ENCODE measurements at regions not wholly inside any gene's neighbourhood (a gene's known extent, or its start where the extent isn't known, plus 50 kb on each side); places are given as distances from the start of the nearest gene placed in this dataset.
"Not testable (repeated sequence)": the region's sequence is repeated elsewhere in the genome, so short reads cannot be mapped to it uniquely, and the experiment has no call there.

GRCh38 chr5:159496773-159497172 lies 166.5 kb upstream of the IL12B start:
- no peak for TF ChIP-seq CTCF (IDR thresholded peaks at IDR 0.05; ENCODE audit: control insufficient read depth, insufficient read depth, low read depth, low read length, missing control alignments)
- DNase-seq (ENCODE audit: low read depth): no peak
- no peak overlapping the region for H3K4me3 ChIP-seq (ENCODE audit: control insufficient read depth, low read depth, low read length)

GRCh38 chr5:159497221-159497620 lies 166.9 kb upstream of the IL12B start:
- H3K4me3 ChIP-seq (ENCODE audit: control insufficient read depth, low read depth, low read length): no peak overlapping the region
- TF ChIP-seq CTCF (IDR thresholded peaks at IDR 0.05; ENCODE audit: control insufficient read depth, insufficient read depth, low read depth, low read length, missing control alignments): no peak
- no peak for DNase-seq (ENCODE audit: low read depth)

DNA sequence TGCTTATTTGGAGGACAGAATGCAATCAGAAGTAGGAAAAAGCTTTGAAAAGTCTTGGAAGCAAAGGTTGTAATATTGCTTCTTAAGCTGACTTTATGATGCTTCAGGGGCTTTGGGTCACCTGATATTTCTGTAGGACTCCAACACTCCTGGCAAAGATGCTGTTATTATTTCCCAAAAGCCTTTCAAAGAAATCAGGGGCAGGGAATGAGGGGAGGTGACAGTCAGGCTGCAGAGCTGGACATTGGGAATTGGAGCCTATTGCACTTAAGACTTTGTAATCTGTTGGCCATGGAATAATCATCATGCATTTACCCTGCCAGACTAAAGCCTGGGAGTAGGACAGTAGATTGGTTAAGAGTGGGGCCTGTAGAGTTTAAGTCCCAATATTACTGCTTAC lies 168.3 kb upstream of the IL12B start:
- DNase-seq (ENCODE audit: low read depth): no peak
- H3K4me3 ChIP-seq (ENCODE audit: control insufficient read depth, low read depth, low read length): no peak overlapping the region
- TF ChIP-seq CTCF (IDR thresholded peaks at IDR 0.05; ENCODE audit: control insufficient read depth, insufficient read depth, low read depth, low read length, missing control alignments): no peak

GRCh38 chr5:159502116-159502515 lies 171.8 kb upstream of the IL12B start:
- H3K4me3 ChIP-seq (ENCODE audit: control insufficient read depth, low read depth, low read length); DNase-seq (ENCODE audit: low read depth): not testable (repeated sequence)

GRCh38 chr5:159503236-159503635 lies 172.9 kb upstream of the IL12B start:
- TF ChIP-seq CTCF (IDR thresholded peaks at IDR 0.05; ENCODE audit: control insufficient read depth, insufficient read depth, low read depth, low read length, missing control alignments): no peak
- H3K4me3 ChIP-seq (ENCODE audit: control insufficient read depth, low read depth, low read length): no peak overlapping the region
- no peak for DNase-seq (ENCODE audit: low read depth)

DNA sequence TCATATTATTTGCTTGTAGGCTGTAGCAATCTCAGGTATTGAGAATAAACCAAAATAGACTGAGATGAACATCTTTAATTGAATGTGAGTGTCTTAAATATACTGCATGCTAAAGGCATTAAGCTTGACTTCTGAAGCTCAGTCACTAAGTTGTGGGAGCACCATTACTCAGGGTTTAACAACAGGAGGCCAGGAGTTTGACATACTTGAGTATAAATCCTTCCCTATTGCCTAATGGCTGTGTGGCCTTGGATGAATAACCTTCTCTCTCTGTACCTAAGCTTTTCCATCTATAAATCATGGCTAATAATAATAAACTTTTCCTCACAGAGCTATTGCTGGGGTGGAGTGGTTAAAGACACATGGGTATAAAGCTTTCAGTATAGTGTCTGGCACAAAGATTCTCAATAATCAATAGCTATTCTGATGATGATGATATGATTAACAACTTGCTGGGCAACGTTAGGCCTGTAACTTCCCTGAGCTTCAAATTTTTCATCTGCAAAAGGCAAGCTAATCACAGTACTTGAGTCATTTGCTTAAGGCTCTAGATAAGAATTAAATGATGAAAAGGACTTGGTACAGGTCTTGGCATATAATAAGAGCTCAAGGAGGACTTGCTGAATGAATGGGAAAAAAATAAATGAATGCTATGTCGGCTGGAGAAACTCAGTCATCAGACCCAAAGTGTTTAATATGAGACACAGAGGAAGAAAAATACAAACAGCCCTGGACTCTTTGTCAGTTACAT lies 174.0 kb upstream of the IL12B start:
- no peak for TF ChIP-seq CTCF (IDR thresholded peaks at IDR 0.05; ENCODE audit: control insufficient read depth, insufficient read depth, low read depth, low read length, missing control alignments)
- DNase-seq (ENCODE audit: low read depth): peak; percentile 46

GRCh38 chr5:159504857-159505304 lies 174.6 kb upstream of the IL12B start:
- H3K4me3 ChIP-seq (ENCODE audit: control insufficient read depth, low read depth, low read length): no peak overlapping the region
- TF ChIP-seq CTCF (IDR thresholded peaks at IDR 0.05; ENCODE audit: control insufficient read depth, insufficient read depth, low read depth, low read length, missing control alignments): no peak
- peak; percentile 28 for DNase-seq (ENCODE audit: low read depth)

More for the DNA sequence above, 174.0 kb upstream of the IL12B start:
- H3K4me3 ChIP-seq (ENCODE audit: control insufficient read depth, low read depth, low read length): no peak overlapping the region
